MM.1S (cell line): ENCODE measurements at regions not wholly inside any gene's neighbourhood (a gene's known extent, or its start where the extent isn't known, plus 50 kb on each side); places are given as distances from the start of the nearest gene placed in this dataset.

Experiments
- EZH2 ChIP-seq: fragments of 300-600 bp; sonication (generic); optimal IDR thresholded peaks from 2 replicates; pipeline ENCODE3; 2017; ENCODE audit warnings: low read depth, mild to moderate bottlenecking, antibody characterized with exemption, low read length, mixed read lengths
- EZH2phosphoT487 ChIP-seq: fragments of 300-600 bp; sonication (generic); IDR thresholded peaks from 2 replicates; pipeline ENCODE4 v1.6.1; 2018; ENCODE audit warnings: antibody characterized with exemption, low read length
- TF ChIP-seq, protein P1 (sequence below): fragments of 300-600 bp; sonication (generic); IDR thresholded peaks from 2 replicates; pipeline ENCODE4 v1.5.1; 2016; ENCODE audit warnings: antibody characterized with exemption, low read length, mixed read lengths

DNA sequence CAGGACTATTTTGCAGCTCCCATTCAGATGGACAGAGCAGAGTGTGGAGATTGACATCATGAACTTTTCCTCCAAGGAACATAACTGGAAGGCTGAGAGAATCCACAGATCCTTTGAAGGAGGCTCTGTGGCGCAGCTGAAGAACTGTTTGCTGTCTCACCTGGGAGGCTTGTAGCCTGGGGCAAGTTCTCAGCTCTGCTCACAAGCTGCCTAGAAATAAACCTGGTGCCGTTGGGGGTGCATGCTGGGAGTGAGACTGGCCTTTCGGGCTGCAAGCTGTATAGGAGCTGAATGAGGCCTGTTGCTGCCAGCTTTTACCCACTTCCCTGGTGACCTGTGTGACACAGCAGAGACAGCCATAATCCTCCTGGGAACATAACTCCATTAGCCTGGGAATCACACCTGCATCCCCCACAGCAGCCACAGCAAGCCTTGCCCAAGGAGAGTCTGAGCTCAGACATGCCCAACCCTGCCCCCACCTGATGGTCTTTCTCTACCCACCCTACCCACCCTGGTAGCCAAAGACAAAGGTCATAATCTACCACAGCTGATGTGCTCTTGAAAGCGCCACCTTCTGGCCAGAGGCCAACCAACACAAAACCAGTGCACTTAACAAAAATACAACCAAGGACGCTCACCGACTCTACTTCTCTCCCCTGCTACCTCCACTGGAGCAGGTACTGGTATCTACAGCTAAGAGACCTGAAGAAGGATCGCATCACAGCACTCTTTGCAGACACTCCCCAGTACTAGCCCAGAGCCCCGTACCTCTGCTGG, 205.1 kb upstream of the MRPS30 start:
- TF ChIP-seq, protein P1, sequence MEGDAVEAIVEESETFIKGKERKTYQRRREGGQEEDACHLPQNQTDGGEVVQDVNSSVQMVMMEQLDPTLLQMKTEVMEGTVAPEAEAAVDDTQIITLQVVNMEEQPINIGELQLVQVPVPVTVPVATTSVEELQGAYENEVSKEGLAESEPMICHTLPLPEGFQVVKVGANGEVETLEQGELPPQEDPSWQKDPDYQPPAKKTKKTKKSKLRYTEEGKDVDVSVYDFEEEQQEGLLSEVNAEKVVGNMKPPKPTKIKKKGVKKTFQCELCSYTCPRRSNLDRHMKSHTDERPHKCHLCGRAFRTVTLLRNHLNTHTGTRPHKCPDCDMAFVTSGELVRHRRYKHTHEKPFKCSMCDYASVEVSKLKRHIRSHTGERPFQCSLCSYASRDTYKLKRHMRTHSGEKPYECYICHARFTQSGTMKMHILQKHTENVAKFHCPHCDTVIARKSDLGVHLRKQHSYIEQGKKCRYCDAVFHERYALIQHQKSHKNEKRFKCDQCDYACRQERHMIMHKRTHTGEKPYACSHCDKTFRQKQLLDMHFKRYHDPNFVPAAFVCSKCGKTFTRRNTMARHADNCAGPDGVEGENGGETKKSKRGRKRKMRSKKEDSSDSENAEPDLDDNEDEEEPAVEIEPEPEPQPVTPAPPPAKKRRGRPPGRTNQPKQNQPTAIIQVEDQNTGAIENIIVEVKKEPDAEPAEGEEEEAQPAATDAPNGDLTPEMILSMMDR, result no peak
- no peak for TF ChIP-seq EZH2
- no peak for TF ChIP-seq EZH2phosphoT487
